ENCODE measurements at regions not wholly inside any gene's neighbourhood (a gene's known extent, or its start where the extent isn't known, plus 50 kb on each side); places are given as distances from the start of the nearest gene placed in this dataset.

DNA sequence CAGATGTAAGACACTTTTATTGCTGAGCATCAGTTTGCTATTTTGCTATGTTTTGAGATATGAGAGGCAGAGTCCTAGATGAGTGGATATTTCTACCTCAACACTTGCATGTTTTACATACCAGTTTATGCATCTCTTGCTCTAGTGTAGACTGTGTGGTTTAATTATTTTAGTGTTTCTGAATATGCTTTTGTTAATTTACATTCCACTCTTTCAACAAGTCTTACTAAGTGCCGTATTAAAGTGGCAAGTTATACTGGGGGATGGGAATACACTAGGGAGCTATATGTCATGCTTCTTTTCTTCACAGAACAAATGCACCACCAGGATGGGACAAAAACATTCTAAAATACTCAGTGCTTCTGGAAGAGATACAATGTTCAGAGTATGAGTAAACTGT, 507.7 kb upstream of the PRMT6 start:
- DNase-seq (ENCODE audit: extremely low spot score) = no peak
- 34% methylated on average over 1 of the region's 1 CpG for WGBS
- Histone ChIP-seq H3K27ac (ENCODE audit: low read depth) (no peak overlapping the region), H3K36me3 (ENCODE audit: insufficient read depth) (no peaks in the 10 kb centered on the region), H3K4me3 (ENCODE audit: low read depth, low read length) (no peak overlapping the region), H3K4me1 (ENCODE audit: insufficient read depth) (no peaks in the 10 kb centered on the region)

GRCh38 chr1:106554294-106554693, 502.2 kb upstream of the PRMT6 start:
- no peak for DNase-seq (ENCODE audit: extremely low spot score)
- Histone ChIP-seq H3K36me3 (ENCODE audit: insufficient read depth) (no peaks in the 10 kb centered on the region), H3K27ac (ENCODE audit: low read depth) (no peak overlapping the region), H3K4me1 (ENCODE audit: insufficient read depth) (no peaks in the 10 kb centered on the region), H3K4me3 (ENCODE audit: low read depth, low read length) (no peak overlapping the region)

DNA sequence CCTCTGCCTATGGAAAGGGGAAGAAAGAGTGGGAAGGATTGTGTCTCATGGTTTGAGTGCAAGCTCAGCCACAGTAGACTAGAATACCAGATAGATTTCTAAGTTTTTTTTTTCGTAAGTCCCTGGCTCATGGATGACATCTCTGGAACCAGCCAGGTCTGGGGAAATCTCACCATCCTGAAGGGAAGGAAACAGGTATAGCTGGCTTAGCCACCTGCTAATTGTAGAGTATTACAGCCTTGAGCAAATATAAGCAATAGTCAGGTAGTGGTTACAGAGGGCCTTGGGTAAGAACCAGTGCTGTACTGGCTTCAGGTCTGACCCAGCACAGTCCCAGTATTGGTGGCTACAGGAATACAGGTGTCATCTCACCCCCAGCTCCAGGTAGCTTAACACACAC, 500.9 kb upstream of the PRMT6 start:
- DNase-seq (ENCODE audit: extremely low spot score) = no peak
- no peak overlapping the region for H3K4me3 ChIP-seq (ENCODE audit: low read depth, low read length)
- H3K36me3 ChIP-seq (ENCODE audit: insufficient read depth) = no peaks in the 10 kb centered on the region
- no peak overlapping the region for H3K27ac ChIP-seq (ENCODE audit: low read depth)
- no peaks in the 10 kb centered on the region for H3K4me1 ChIP-seq (ENCODE audit: insufficient read depth)
- WGBS = 88% methylated on average over 1 of the region's 1 CpG

- 75% methylated on average over 2 of the region's 2 CpGs for WGBS
- no peaks in the 10 kb centered on the region for H3K36me3 ChIP-seq (ENCODE audit: insufficient read depth)
- H3K27ac ChIP-seq (ENCODE audit: low read depth) = no peak overlapping the region
- no peak for DNase-seq (ENCODE audit: extremely low spot score)
- no peak overlapping the region for H3K4me3 ChIP-seq (ENCODE audit: low read depth, low read length)
- no peaks in the 10 kb centered on the region for H3K4me1 ChIP-seq (ENCODE audit: insufficient read depth)
Observed at GRCh38 chr1:106564192-106564591, 492.3 kb upstream of the PRMT6 start.

- no peak overlapping the region for H3K4me3 ChIP-seq (ENCODE audit: low read depth, low read length)
- 74% methylated on average over 6 of the region's 6 CpGs for WGBS
- H3K27ac ChIP-seq (ENCODE audit: low read depth) = no peak overlapping the region
- no peak for DNase-seq (ENCODE audit: extremely low spot score)
- H3K36me3 ChIP-seq (ENCODE audit: insufficient read depth) = no peaks in the 10 kb centered on the region
- H3K4me1 ChIP-seq (ENCODE audit: insufficient read depth) = no peaks in the 10 kb centered on the region
Observed at GRCh38 chr1:106568201-106568974, 488.1 kb upstream of the PRMT6 start.

GRCh38 chr1:106571109-106571508, 485.4 kb upstream of the PRMT6 start:
- no peak for DNase-seq (ENCODE audit: extremely low spot score)
- H3K4me3 ChIP-seq (ENCODE audit: low read depth, low read length) = no peak overlapping the region
- H3K4me1 ChIP-seq (ENCODE audit: insufficient read depth) = no peaks in the 10 kb centered on the region
- no peak overlapping the region for H3K27ac ChIP-seq (ENCODE audit: low read depth)
- 94% methylated on average over 4 of the region's 4 CpGs for WGBS
- no peaks in the 10 kb centered on the region for H3K36me3 ChIP-seq (ENCODE audit: insufficient read depth)

DNA sequence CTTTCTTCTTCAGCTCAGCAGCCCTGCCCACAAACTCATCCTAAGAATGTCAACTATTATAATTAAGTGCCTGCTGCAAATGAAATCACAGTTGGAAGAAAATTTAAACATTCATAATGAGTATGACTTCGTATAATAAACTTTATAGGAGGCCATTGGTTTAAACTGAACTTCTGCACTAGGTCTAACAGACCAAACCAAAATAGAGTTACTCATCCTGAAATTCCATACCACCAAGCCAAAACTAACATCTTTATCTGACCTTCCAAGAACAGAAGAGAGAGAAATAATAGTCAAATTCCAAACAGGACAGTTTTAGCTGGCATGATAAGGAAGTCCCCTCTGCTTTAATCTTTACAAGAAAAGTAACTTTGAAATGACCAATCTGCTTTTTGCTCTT, 472.4 kb upstream of the PRMT6 start:
- Histone ChIP-seq H3K27ac (ENCODE audit: low read depth) (no peak overlapping the region), H3K4me1 (ENCODE audit: insufficient read depth) (no peaks in the 10 kb centered on the region), H3K36me3 (ENCODE audit: insufficient read depth) (no peaks in the 10 kb centered on the region), H3K4me3 (ENCODE audit: low read depth, low read length) (no peak overlapping the region)
- DNase-seq (ENCODE audit: extremely low spot score) = peak; percentile 40
- 23% methylated on average over 1 of the region's 1 CpG for WGBS

DNA sequence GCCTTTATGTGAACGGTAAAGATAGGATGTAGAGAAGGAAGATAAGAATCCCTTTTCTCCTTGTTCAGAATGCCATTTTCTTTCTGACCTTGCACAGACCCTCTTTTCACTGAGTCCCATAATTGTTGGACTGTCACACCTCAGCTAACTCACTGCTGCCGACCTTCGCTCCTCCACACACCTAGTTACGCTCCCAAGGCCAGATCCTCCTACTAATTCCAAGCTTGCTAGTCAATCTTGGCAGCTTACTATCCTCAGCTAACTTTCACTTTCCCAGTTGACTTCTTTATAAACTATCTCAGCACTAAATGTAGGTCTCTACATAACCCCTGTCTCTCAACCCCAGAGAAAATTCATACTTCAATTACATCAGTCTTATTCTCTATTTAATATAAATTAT, 471.8 kb upstream of the PRMT6 start:
- 34% methylated on average over 4 of the region's 4 CpGs for WGBS

DNA sequence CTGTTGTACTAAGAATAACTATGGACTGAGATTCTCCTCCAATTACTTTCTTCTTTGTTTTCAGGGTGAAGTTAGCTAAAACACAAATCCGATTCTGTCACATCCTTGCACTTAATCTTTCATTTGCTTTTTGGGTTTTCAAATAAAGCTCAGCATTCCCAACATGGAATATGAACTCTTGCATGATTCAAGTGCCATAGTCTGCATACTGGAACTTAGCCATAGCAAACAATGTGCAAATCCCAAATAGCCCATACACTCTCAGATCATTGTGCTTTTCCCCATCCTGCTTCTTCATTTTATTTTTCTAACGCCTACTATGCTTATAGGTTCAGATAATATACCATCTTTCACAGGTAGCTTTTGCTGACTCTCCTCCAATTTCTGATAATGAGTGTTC, 455.8 kb upstream of the PRMT6 start:
- WGBS = 61% methylated on average over 2 of the region's 2 CpGs
- Histone ChIP-seq H3K27ac (ENCODE audit: low read depth) (no peak overlapping the region), H3K36me3 (ENCODE audit: insufficient read depth) (no peaks in the 10 kb centered on the region), H3K4me1 (ENCODE audit: insufficient read depth) (no peaks in the 10 kb centered on the region), H3K4me3 (ENCODE audit: low read depth, low read length) (no peak overlapping the region)
- DNase-seq (ENCODE audit: extremely low spot score) = no peak

More for the DNA sequence above, 471.8 kb upstream of the PRMT6 start:
- Histone ChIP-seq H3K4me1 (ENCODE audit: insufficient read depth) (no peaks in the 10 kb centered on the region), H3K36me3 (ENCODE audit: insufficient read depth) (no peaks in the 10 kb centered on the region), H3K4me3 (ENCODE audit: low read depth, low read length) (no peak overlapping the region), H3K27ac (ENCODE audit: low read depth) (no peak overlapping the region)
- DNase-seq (ENCODE audit: extremely low spot score) = peak; percentile 41

- no peaks in the 10 kb centered on the region for H3K4me1 ChIP-seq (ENCODE audit: insufficient read depth)
- H3K36me3 ChIP-seq (ENCODE audit: insufficient read depth) = no peaks in the 10 kb centered on the region
- H3K27ac ChIP-seq (ENCODE audit: low read depth) = no peak overlapping the region
- H3K4me3 ChIP-seq (ENCODE audit: low read depth, low read length) = no peak overlapping the region
- WGBS = 86% methylated on average over 1 of the region's 1 CpG
- DNase-seq (ENCODE audit: extremely low spot score) = no peak
Observed at GRCh38 chr1:106603616-106604015, 452.9 kb upstream of the PRMT6 start.

DNA sequence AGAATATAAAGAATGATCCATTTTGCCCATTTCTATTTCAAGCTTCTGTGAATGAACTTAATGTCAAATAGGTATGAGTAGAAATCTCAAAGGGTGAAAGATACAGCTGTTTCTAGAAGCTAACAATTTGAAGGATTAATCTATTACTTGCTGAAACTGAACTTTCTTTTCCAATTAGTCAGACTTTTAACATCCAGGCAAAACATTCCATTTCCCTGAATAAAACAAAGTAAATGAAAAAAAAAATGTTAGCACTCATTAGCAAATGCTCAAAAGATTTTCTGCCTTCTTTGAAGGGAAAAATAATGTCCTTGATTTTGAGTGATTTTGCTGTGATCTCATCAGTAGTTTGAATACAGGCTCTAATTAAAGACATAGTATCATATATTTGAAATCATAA, 447.6 kb upstream of the PRMT6 start:
- no peak for DNase-seq (ENCODE audit: extremely low spot score)
- no peaks in the 10 kb centered on the region for H3K4me1 ChIP-seq (ENCODE audit: insufficient read depth)
- H3K4me3 ChIP-seq (ENCODE audit: low read depth, low read length) = no peak overlapping the region
- H3K27ac ChIP-seq (ENCODE audit: low read depth) = no peak overlapping the region
- H3K36me3 ChIP-seq (ENCODE audit: insufficient read depth) = no peaks in the 10 kb centered on the region

GRCh38 chr1:106613068-106613467, 443.4 kb upstream of the PRMT6 start:
- no peak overlapping the region for H3K4me3 ChIP-seq (ENCODE audit: low read depth, low read length)
- DNase-seq (ENCODE audit: extremely low spot score) = no peak
- 89% methylated on average over 3 of the region's 3 CpGs for WGBS
- H3K27ac ChIP-seq (ENCODE audit: low read depth) = no peak overlapping the region
- H3K36me3 ChIP-seq (ENCODE audit: insufficient read depth) = no peaks in the 10 kb centered on the region
- no peaks in the 10 kb centered on the region for H3K4me1 ChIP-seq (ENCODE audit: insufficient read depth)

DNA sequence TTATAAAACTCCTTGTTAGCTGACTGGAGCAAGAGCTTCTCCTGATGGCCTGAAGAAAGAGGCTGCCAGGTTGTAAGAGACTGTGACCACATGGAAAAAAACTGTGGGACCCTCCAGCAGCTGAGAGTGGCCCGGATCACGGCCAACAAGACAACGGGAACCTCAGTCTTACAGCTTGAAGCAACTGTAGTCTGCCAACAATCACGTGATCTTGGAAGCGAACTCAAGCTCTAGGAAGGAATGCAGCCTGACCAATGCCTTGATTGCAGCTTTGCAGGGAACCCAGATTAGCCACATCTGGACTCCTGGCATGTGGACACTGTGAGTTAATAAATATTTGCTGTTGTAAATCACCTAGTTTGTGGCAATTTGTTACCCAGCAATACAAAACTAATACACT, 442.6 kb upstream of the PRMT6 start:
- WGBS = 66% methylated on average over 5 of the region's 5 CpGs
- no peaks in the 10 kb centered on the region for H3K36me3 ChIP-seq (ENCODE audit: insufficient read depth)
- no peak for DNase-seq (ENCODE audit: extremely low spot score)
- H3K4me1 ChIP-seq (ENCODE audit: insufficient read depth) = no peaks in the 10 kb centered on the region
- H3K27ac ChIP-seq (ENCODE audit: low read depth) = no peak overlapping the region
- no peak overlapping the region for H3K4me3 ChIP-seq (ENCODE audit: low read depth, low read length)

GRCh38 chr1:106615473-106615872, 441.0 kb upstream of the PRMT6 start:
- Histone ChIP-seq H3K4me1 (ENCODE audit: insufficient read depth) (no peaks in the 10 kb centered on the region), H3K36me3 (ENCODE audit: insufficient read depth) (no peaks in the 10 kb centered on the region), H3K27ac (ENCODE audit: low read depth) (no peak overlapping the region), H3K4me3 (ENCODE audit: low read depth, low read length) (no peak overlapping the region)
- DNase-seq (ENCODE audit: extremely low spot score) = no peak
- 77% methylated on average over 2 of the region's 2 CpGs for WGBS

Data from urinary bladder (tissue), 3 donors.